Left lung (tissue), 4 donors: ENCODE measurements at regions not wholly inside any gene's neighbourhood (a gene's known extent, or its start where the extent isn't known, plus 50 kb on each side); places are given as distances from the start of the nearest gene placed in this dataset.

ENCODE experiments used
- ATAC-seq: fragments of 200-7000 bp; cut with Tn5 transposase; one replicate; pipeline ENCODE4 v1.9.1; 2020; ENCODE audit warnings: moderate library complexity
- DNase-seq, 4 donors: peaks; one replicate each; pipeline ENCODE4 v3.0.0-alpha.2; 2013 to 2020
- H3K27ac ChIP-seq, 2 donors: fragments of 200-600 bp; sonication (generic) in 1 of 2; one replicate each; pipeline versions ENCODE4 v1.5.0 to v1.8.0; 2020 to 2021
- H3K27me3 ChIP-seq, 2 donors: fragments of 200-600 bp; sonication (generic) in 1 of 2; one replicate each; pipeline versions ENCODE4 v1.5.0 to v1.8.0; 2020 to 2021
- H3K36me3 ChIP-seq, 2 donors: fragments of 200-600 bp; sonication (generic) in 1 of 2; one replicate each; pipeline versions ENCODE4 v1.5.0 to v1.8.0; 2020 to 2021
- H3K4me1 ChIP-seq, 2 donors: fragments of 200-600 bp; one replicate each; pipeline ENCODE4 v1.8.0; 2021
- H3K4me3 ChIP-seq, 2 donors: fragments of 200-600 bp; sonication (generic) in 1 of 2; one replicate each; pipeline versions ENCODE4 v1.5.0 to v1.8.0; 2020 to 2021; ENCODE audit warnings: mild to moderate bottlenecking in 1 of 2
- H3K9me3 ChIP-seq, 2 donors: fragments of 200-600 bp; sonication (generic) in 1 of 2; one replicate each; pipeline versions ENCODE4 v1.5.0 to v1.8.0; 2020 to 2021
- CTCF ChIP-seq, 2 donors: fragments of 200-600 bp; sonication (generic) in 1 of 2; IDR thresholded peaks; one replicate each; pipeline versions ENCODE4 v1.5.0 to v1.8.0; 2021; ENCODE audit warnings: antibody characterized with exemption in 2 of 2
- intact Hi-C, 2 donors: fragments of 100-400 bp; cut with DNase I; formaldehyde crosslinking; loops; one replicate each; pipeline versions ENCODE4 v1.11.2 to v1.14.2; 2022
- donor health status: DM: no; HTN: yes; CAD: no.
- donor health status: DM: no; HTN: no; CAD: no.

GRCh38 chr5:171571663-171572062, 152.2 kb downstream of the FGF18 start:
- H3K36me3 ChIP-seq: no peaks in the 10 kb centered on the region
- H3K27ac ChIP-seq: no peak overlapping the region
- no peak overlapping the region for H3K4me3 ChIP-seq
- no peaks in the 10 kb centered on the region for H3K27me3 ChIP-seq
- H3K9me3 ChIP-seq: peaks cover 5 to 26% of the 10 kb centered on the region in 2 donors
- DNase-seq (no peak), ATAC-seq (no peak)
- no peak for TF ChIP-seq CTCF (IDR thresholded peaks at IDR 0.05)
- H3K4me1 ChIP-seq: no peaks in the 10 kb centered on the region
- intact Hi-C loops: no loop called here

- Histone ChIP-seq H3K27me3 (no peaks in the 10 kb centered on the region), H3K27ac (no peak overlapping the region), H3K4me3 (no peak overlapping the region), H3K4me1 (no peaks in the 10 kb centered on the region), H3K9me3 (peaks cover 5 to 22% of the 10 kb centered on the region in 2 donors), H3K36me3 (no peaks in the 10 kb centered on the region)
- no peak for ATAC-seq
- no peak for TF ChIP-seq CTCF (IDR thresholded peaks at IDR 0.05)
- DNase-seq: no peak
- intact Hi-C loops: no loop called here
Measured at GRCh38 chr5:171573021-171573420, 153.6 kb downstream of the FGF18 start.

GRCh38 chr5:171573451-171574225, 154.2 kb downstream of the FGF18 start:
- DNase-seq: no peak
- H3K9me3 ChIP-seq: peaks cover 2 to 16% of the 10 kb centered on the region in 2 donors
- no peak overlapping the region for H3K27ac ChIP-seq
- H3K4me1 ChIP-seq: no peaks in the 10 kb centered on the region
- intact Hi-C loops: no loop called here
- no peak for TF ChIP-seq CTCF (IDR thresholded peaks at IDR 0.05)
- no peak overlapping the region for H3K4me3 ChIP-seq
- no peak for ATAC-seq
- no peaks in the 10 kb centered on the region for H3K36me3 ChIP-seq
- H3K27me3 ChIP-seq: no peaks in the 10 kb centered on the region

- Histone ChIP-seq H3K9me3 (peaks cover 0 to 10% of the 10 kb centered on the region in 2 donors), H3K27me3 (no peaks in the 10 kb centered on the region), H3K36me3 (no peaks in the 10 kb centered on the region), H3K4me1 (no peaks in the 10 kb centered on the region), H3K27ac (no peak overlapping the region), H3K4me3 (no peak overlapping the region)
- no peak for TF ChIP-seq CTCF (IDR thresholded peaks at IDR 0.05)
- intact Hi-C loops: no loop called here
- DNase-seq: no peak
- no peak for ATAC-seq
Measured at GRCh38 chr5:171574376-171574775, 154.9 kb downstream of the FGF18 start.

GRCh38 chr5:171575386-171575785, 155.9 kb downstream of the FGF18 start:
- no peaks in the 10 kb centered on the region for H3K27me3 ChIP-seq
- no peak for DNase-seq
- no peaks in the 10 kb centered on the region for H3K36me3 ChIP-seq
- H3K4me1 ChIP-seq: no peaks in the 10 kb centered on the region
- no peak for ATAC-seq
- H3K9me3 ChIP-seq: peaks cover 0 to 3% of the 10 kb centered on the region in 2 donors
- no peak overlapping the region for H3K4me3 ChIP-seq
- H3K27ac ChIP-seq: no peak overlapping the region
- TF ChIP-seq CTCF (IDR thresholded peaks at IDR 0.05): no peak
- intact Hi-C loops: no loop called here
